Neural progenitor cell (in vitro differentiated cells): ENCODE measurements at regions not wholly inside any gene's neighbourhood (a gene's known extent, or its start where the extent isn't known, plus 50 kb on each side); places are given as distances from the start of the nearest gene placed in this dataset.

ENCODE experiments used
- DNase-seq: peaks from one replicate; pipeline ENCODE4 v3.0.0-alpha.2; 2016; ENCODE audit warnings: low spot score
- H2AFZ ChIP-seq: fragments of 200-600 bp; sonication (generic); replicated peaks from 2 replicates; pipeline ENCODE4 v1.6.1; 2016; ENCODE audit warnings: antibody characterized with exemption
- H3F3A ChIP-seq: fragments of 200-600 bp; sonication (generic); 2 replicates; pipeline ENCODE4 v1.6.1; 2016; ENCODE audit warnings: antibody characterized with exemption, low read depth
- H3K27ac ChIP-seq: fragments of 200-600 bp; sonication (generic); 2 replicates; pipeline ENCODE4 v1.5.1; 2016; ENCODE audit warnings: mild to moderate bottlenecking
- H3K27me3 ChIP-seq: fragments of 200-600 bp; sonication (generic); 2 replicates; pipeline ENCODE4 v1.6.1; 2016; ENCODE audit warnings: mild to moderate bottlenecking, moderate library complexity
- H3K36me3 ChIP-seq: fragments of 200-600 bp; sonication (generic); 2 replicates; pipeline ENCODE4 v1.5.1; 2016
- H3K4me1 ChIP-seq: fragments of 200-600 bp; sonication (generic); 2 replicates; pipeline ENCODE4 v1.6.1; 2016; ENCODE audit warnings: mixed run types
- H3K4me2 ChIP-seq: fragments of 200-600 bp; sonication (generic); 2 replicates; pipeline ENCODE4 v1.6.1; 2016
- H3K4me3 ChIP-seq: fragments of 200-600 bp; sonication (generic); 2 replicates; pipeline ENCODE4 v1.5.1; 2016
- H3K79me2 ChIP-seq: fragments of 200-600 bp; sonication (generic); 2 replicates; pipeline ENCODE4 v1.6.1; 2016; ENCODE audit warnings: low read depth
- H3K9ac ChIP-seq: fragments of 200-600 bp; sonication (generic); 2 replicates; pipeline ENCODE4 v1.6.1; 2016
- H3K9me3 ChIP-seq: fragments of 200-600 bp; sonication (generic); 2 replicates; pipeline ENCODE4 v1.5.1; 2016; ENCODE audit warnings: low read depth
- H4K20me1 ChIP-seq: fragments of 200-600 bp; sonication (generic); 2 replicates; pipeline ENCODE4 v1.6.1; 2016; ENCODE audit warnings: low read depth
- H3K27ac Mint-ChIP-seq: 3 replicates; pipeline ENCODE4 v1.8.0; 2021; ENCODE audit warnings: mixed read lengths
- H3K27me3 Mint-ChIP-seq: 2 replicates; pipeline ENCODE4 v1.8.0; 2022; ENCODE audit warnings: low read depth, mild to moderate bottlenecking, inconsistent platforms, moderate library complexity, mixed read lengths; ENCODE audit not compliant: insufficient read depth
- H3K36me3 Mint-ChIP-seq: 3 replicates; pipeline ENCODE4 v1.8.0; 2021; ENCODE audit warnings: mixed read lengths
- H3K4me1 Mint-ChIP-seq: 3 replicates; pipeline ENCODE4 v1.8.0; 2021; ENCODE audit warnings: mixed read lengths
- H3K4me3 Mint-ChIP-seq: 3 replicates; pipeline ENCODE4 v1.8.0; 2021; ENCODE audit warnings: mild to moderate bottlenecking, moderate library complexity, mixed read lengths
- H3K9me3 Mint-ChIP-seq: 3 replicates; pipeline ENCODE4 v1.8.0; 2020; ENCODE audit warnings: mixed read lengths
- EZH2 ChIP-seq: fragments of 200-600 bp; sonication (generic); IDR thresholded peaks from 2 replicates; pipeline ENCODE4 v1.6.1; 2017; ENCODE audit warnings: antibody characterized with exemption, mild to moderate bottlenecking, moderate library complexity
- EZH2phosphoT487 ChIP-seq: fragments of 200-600 bp; sonication (generic); IDR thresholded peaks from 2 replicates; pipeline ENCODE4 v1.6.1; 2017; ENCODE audit warnings: antibody characterized with exemption
- TF ChIP-seq, protein P1 (sequence below): fragments of 200-600 bp; sonication (generic); IDR thresholded peaks from 2 replicates; pipeline ENCODE4 v1.5.1; 2017; ENCODE audit warnings: antibody characterized with exemption, mild to moderate bottlenecking

GRCh38 chr3:82186017-82186416 is 424.6 kb upstream of the GBE1 start:
- Mint-ChIP-seq H3K27me3 (no peaks in the 10 kb centered on the region), H3K9me3 (no peaks in the 10 kb centered on the region), H3K4me3 (no peak overlapping the region), H3K36me3 (no peaks in the 10 kb centered on the region), H3K4me1 (no peaks in the 10 kb centered on the region), H3K27ac (no peak overlapping the region)
- DNase-seq = no peak
- no peak overlapping the region for H3K27ac ChIP-seq
- TF ChIP-seq EZH2 (no peak), EZH2phosphoT487 (no peak)
- TF ChIP-seq, protein P1, sequence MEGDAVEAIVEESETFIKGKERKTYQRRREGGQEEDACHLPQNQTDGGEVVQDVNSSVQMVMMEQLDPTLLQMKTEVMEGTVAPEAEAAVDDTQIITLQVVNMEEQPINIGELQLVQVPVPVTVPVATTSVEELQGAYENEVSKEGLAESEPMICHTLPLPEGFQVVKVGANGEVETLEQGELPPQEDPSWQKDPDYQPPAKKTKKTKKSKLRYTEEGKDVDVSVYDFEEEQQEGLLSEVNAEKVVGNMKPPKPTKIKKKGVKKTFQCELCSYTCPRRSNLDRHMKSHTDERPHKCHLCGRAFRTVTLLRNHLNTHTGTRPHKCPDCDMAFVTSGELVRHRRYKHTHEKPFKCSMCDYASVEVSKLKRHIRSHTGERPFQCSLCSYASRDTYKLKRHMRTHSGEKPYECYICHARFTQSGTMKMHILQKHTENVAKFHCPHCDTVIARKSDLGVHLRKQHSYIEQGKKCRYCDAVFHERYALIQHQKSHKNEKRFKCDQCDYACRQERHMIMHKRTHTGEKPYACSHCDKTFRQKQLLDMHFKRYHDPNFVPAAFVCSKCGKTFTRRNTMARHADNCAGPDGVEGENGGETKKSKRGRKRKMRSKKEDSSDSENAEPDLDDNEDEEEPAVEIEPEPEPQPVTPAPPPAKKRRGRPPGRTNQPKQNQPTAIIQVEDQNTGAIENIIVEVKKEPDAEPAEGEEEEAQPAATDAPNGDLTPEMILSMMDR = no peak
- peak overlapping the region; percentile 89 for H2AFZ ChIP-seq
- H3K36me3 ChIP-seq = no peaks in the 10 kb centered on the region
- H3K4me1 ChIP-seq = no peaks in the 10 kb centered on the region
- no peaks in the 10 kb centered on the region for H3F3A ChIP-seq
- H3K4me2 ChIP-seq = no peak overlapping the region
- H3K9ac ChIP-seq = no peak overlapping the region
- no peaks in the 10 kb centered on the region for H3K9me3 ChIP-seq
- no peaks in the 10 kb centered on the region for H4K20me1 ChIP-seq
- H3K4me3 ChIP-seq = no peak overlapping the region
- H3K79me2 ChIP-seq = no peaks in the 10 kb centered on the region
- H3K27me3 ChIP-seq = no peaks in the 10 kb centered on the region

DNA sequence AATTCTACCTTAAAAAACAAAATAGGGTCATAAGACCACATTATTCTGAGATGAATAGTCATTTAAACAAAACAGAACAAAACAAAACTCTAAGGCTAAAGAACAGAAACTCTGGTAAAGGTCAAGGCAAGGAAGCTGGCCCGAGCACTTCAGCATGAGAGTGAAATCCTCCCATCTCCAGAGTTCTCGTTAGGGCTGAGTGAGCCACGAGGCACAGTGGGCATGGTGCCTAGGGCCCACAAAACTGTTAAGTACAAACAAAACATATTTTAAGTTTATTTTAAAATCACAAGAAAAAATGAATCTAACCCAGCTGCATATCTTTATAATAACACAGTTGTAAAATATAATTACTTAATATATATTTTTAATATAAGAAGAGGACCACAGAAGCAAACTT is 417.8 kb upstream of the GBE1 start:
- TF ChIP-seq EZH2phosphoT487 (no peak), EZH2 (no peak)
- TF ChIP-seq, protein P1 = no peak
- Mint-ChIP-seq H3K4me1 (no peaks in the 10 kb centered on the region), H3K27me3 (no peaks in the 10 kb centered on the region), H3K4me3 (no peak overlapping the region), H3K27ac (no peak overlapping the region), H3K36me3 (no peaks in the 10 kb centered on the region), H3K9me3 (no peaks in the 10 kb centered on the region)
- H3K4me1 ChIP-seq = no peaks in the 10 kb centered on the region
- no peak overlapping the region for H3K27ac ChIP-seq
- no peak overlapping the region for H3K4me2 ChIP-seq
- H3K4me3 ChIP-seq = no peak overlapping the region
- DNase-seq = no peak
- no peaks in the 10 kb centered on the region for H3K9me3 ChIP-seq
- H3K27me3 ChIP-seq = no peaks in the 10 kb centered on the region
- no peaks in the 10 kb centered on the region for H3K36me3 ChIP-seq
- no peak overlapping the region for H3K9ac ChIP-seq
- no peaks in the 10 kb centered on the region for H3K79me2 ChIP-seq
- no peaks in the 10 kb centered on the region for H4K20me1 ChIP-seq
- no peak overlapping the region for H2AFZ ChIP-seq
- no peaks in the 10 kb centered on the region for H3F3A ChIP-seq

DNA sequence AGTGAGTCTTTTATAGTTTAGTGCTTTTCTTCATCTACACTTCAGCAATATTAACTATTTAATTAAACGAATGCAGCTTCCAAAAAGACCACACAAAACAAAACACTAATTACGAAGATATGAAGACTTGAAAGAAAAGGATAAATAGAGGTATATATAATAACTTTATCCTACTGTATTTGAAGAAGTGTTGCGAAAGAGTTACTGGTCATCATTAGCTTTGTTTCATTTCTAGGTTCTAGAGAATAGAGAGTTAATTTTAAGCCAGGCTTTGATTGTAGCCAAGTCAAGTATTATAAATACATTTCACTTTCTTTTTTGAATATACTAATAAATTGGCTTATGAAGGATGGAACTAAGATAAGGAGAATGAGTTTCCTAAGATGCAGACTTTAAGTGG is 416.8 kb upstream of the GBE1 start:
- H3K9ac ChIP-seq = no peak overlapping the region
- Mint-ChIP-seq H3K27me3 (no peaks in the 10 kb centered on the region), H3K4me1 (no peaks in the 10 kb centered on the region), H3K36me3 (no peaks in the 10 kb centered on the region), H3K9me3 (no peaks in the 10 kb centered on the region), H3K4me3 (no peak overlapping the region), H3K27ac (no peak overlapping the region)
- H3K27me3 ChIP-seq = no peaks in the 10 kb centered on the region
- H3F3A ChIP-seq = no peaks in the 10 kb centered on the region
- H3K36me3 ChIP-seq = no peaks in the 10 kb centered on the region
- H2AFZ ChIP-seq = no peak overlapping the region
- no peak for DNase-seq
- no peak overlapping the region for H3K27ac ChIP-seq
- no peaks in the 10 kb centered on the region for H3K79me2 ChIP-seq
- H3K4me2 ChIP-seq = no peak overlapping the region
- TF ChIP-seq, protein P1 = no peak
- TF ChIP-seq EZH2phosphoT487 (no peak), EZH2 (no peak)
- no peak overlapping the region for H3K4me3 ChIP-seq
- no peaks in the 10 kb centered on the region for H3K4me1 ChIP-seq
- no peaks in the 10 kb centered on the region for H4K20me1 ChIP-seq
- H3K9me3 ChIP-seq = no peaks in the 10 kb centered on the region

GRCh38 chr3:82177774-82178173 is 416.3 kb upstream of the GBE1 start:
- no peaks in the 10 kb centered on the region for H3K27me3 ChIP-seq
- H3K4me2 ChIP-seq = no peak overlapping the region
- peak overlapping the region; percentile 19 for H2AFZ ChIP-seq
- H3K4me3 ChIP-seq = no peak overlapping the region
- no peak overlapping the region for H3K27ac ChIP-seq
- DNase-seq = no peak
- no peak overlapping the region for H3K4me3 Mint-ChIP-seq
- no peaks in the 10 kb centered on the region for H3F3A ChIP-seq
- no peaks in the 10 kb centered on the region for H3K4me1 ChIP-seq
- TF ChIP-seq, protein P1 = no peak
- TF ChIP-seq EZH2 (no peak), EZH2phosphoT487 (no peak)
- H3K36me3 ChIP-seq = no peaks in the 10 kb centered on the region
- no peaks in the 10 kb centered on the region for H3K9me3 Mint-ChIP-seq
- no peak overlapping the region for H3K27ac Mint-ChIP-seq
- no peaks in the 10 kb centered on the region for H3K9me3 ChIP-seq
- H3K4me1 Mint-ChIP-seq = no peaks in the 10 kb centered on the region
- no peaks in the 10 kb centered on the region for H3K79me2 ChIP-seq
- H3K36me3 Mint-ChIP-seq = no peaks in the 10 kb centered on the region
- no peaks in the 10 kb centered on the region for H3K27me3 Mint-ChIP-seq
- no peak overlapping the region for H3K9ac ChIP-seq
- H4K20me1 ChIP-seq = no peaks in the 10 kb centered on the region
